GM12878 (cell line): ENCODE measurements at regions not wholly inside any gene's neighbourhood (a gene's known extent, or its start where the extent isn't known, plus 50 kb on each side); places are given as distances from the start of the nearest gene placed in this dataset.

ENCODE experiments used
- CEBPB ChIP-seq, 2 experiments: fragments of 150-350 bp in 1 of 2; IDR thresholded peaks; 2 replicates each; pipeline ENCODE4 v1.6.1; 2012 to 2014; ENCODE audit warnings: low read depth in 2 of 2, low read length in 2 of 2, borderline replicate concordance in 1 of 2, inconsistent platforms in 1 of 2
- CHD4 ChIP-seq: fragments of 200-600 bp; sonication (generic); IDR thresholded peaks from 2 replicates; pipeline ENCODE4 v1.6.1; 2016; ENCODE audit warnings: mild to moderate bottlenecking
- EP300 ChIP-seq, 2 experiments: fragments of 150-350 bp in 1 of 2; IDR thresholded peaks; 2 replicates each; pipeline ENCODE4 v1.6.1; 2011 to 2012; ENCODE audit warnings: low read depth in 2 of 2, low read length in 2 of 2, borderline replicate concordance in 1 of 2, improper control_type of control experiment in 1 of 2, inconsistent platforms in 1 of 2; ENCODE audit not compliant: control insufficient read depth in 1 of 2
- GATAD2B ChIP-seq: fragments of 450-650 bp; conservative IDR thresholded peaks from 2 replicates; pipeline ENCODE4 v1.6.1; 2017; ENCODE audit warnings: low read depth, mild to moderate bottlenecking, moderate library complexity
- KDM1A ChIP-seq: fragments of 200-600 bp; sonication (generic); IDR thresholded peaks from 2 replicates; pipeline ENCODE4 v1.6.1; 2016; ENCODE audit warnings: borderline replicate concordance
- POLR2A ChIP-seq: IDR thresholded peaks from 2 replicates; pipeline ENCODE4 v1.6.1; 2011; ENCODE audit warnings: low read depth, mild to moderate bottlenecking, low read length
- TBL1XR1 ChIP-seq: IDR thresholded peaks from 2 replicates; pipeline ENCODE4 v1.6.1; 2012; ENCODE audit warnings: low read depth, low read length, improper control_type of control experiment
- TF ChIP-seq, protein P1 (sequence below), 3 experiments: IDR thresholded peaks in 2 of 3; conservative IDR thresholded peaks in 1 of 3; 2 replicates each; pipeline ENCODE4 v1.5.1; 2011; ENCODE audit warnings: low read depth in 3 of 3, low read length in 3 of 3, mild to moderate bottlenecking in 3 of 3, control low read depth in 2 of 3, moderate library complexity in 2 of 3, inconsistent platforms in 1 of 3, mixed read lengths in 1 of 3; ENCODE audit not compliant: control insufficient read depth in 2 of 3, insufficient read depth in 1 of 3; ENCODE audit errors: extremely low read depth in 1 of 3

DNA sequence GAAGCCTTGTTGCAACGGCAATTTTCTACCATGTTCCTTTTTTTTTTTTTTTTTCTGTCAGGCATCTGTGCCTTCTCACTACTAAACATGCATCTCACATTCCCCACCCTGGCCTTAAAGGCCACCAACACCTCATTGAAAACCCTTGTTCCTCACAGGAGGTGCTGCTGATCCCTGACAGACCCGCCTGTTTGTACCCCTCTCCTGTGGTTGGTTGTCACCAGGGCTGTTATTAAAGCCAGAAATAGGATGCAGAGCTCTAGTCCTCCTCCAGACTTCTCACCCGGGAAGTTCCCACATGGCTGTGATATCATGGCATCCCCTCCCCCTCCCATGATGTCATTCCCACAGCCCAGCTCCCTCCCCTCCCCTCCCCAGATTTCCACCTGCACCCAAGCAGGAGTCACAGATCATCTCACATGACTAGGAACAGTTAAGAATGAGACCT is 302.8 kb upstream of the NCAM1 start:
- TF ChIP-seq CHD4, result no peak
- TF ChIP-seq KDM1A, result no peak
- no peak for TF ChIP-seq GATAD2B
- TF ChIP-seq TBL1XR1, result no peak
- TF ChIP-seq, protein P1, sequence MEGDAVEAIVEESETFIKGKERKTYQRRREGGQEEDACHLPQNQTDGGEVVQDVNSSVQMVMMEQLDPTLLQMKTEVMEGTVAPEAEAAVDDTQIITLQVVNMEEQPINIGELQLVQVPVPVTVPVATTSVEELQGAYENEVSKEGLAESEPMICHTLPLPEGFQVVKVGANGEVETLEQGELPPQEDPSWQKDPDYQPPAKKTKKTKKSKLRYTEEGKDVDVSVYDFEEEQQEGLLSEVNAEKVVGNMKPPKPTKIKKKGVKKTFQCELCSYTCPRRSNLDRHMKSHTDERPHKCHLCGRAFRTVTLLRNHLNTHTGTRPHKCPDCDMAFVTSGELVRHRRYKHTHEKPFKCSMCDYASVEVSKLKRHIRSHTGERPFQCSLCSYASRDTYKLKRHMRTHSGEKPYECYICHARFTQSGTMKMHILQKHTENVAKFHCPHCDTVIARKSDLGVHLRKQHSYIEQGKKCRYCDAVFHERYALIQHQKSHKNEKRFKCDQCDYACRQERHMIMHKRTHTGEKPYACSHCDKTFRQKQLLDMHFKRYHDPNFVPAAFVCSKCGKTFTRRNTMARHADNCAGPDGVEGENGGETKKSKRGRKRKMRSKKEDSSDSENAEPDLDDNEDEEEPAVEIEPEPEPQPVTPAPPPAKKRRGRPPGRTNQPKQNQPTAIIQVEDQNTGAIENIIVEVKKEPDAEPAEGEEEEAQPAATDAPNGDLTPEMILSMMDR (IDR thresholded peaks at IDR 0.05 in 2 of 3, conservative IDR thresholded peaks at IDR 0.05 in 1 of 3; ENCODE audit: control insufficient read depth in 2 of 3, extremely low read depth in 1 of 3, insufficient read depth in 1 of 3, low read depth in 3 of 3, low read length in 3 of 3), result no peak
- TF ChIP-seq CEBPB (IDR thresholded peaks at IDR 0.05; ENCODE audit: borderline replicate concordance in 1 of 2, low read depth in 2 of 2, low read length in 2 of 2), result no peak
- no peak for TF ChIP-seq EP300 (IDR thresholded peaks at IDR 0.05; ENCODE audit: borderline replicate concordance in 1 of 2, control insufficient read depth in 1 of 2, low read depth in 2 of 2, low read length in 2 of 2)
- no peak for TF ChIP-seq POLR2A
